ENCODE measurements at regions not wholly inside any gene's neighbourhood (a gene's known extent, or its start where the extent isn't known, plus 50 kb on each side); places are given as distances from the start of the nearest gene placed in this dataset.

DNA sequence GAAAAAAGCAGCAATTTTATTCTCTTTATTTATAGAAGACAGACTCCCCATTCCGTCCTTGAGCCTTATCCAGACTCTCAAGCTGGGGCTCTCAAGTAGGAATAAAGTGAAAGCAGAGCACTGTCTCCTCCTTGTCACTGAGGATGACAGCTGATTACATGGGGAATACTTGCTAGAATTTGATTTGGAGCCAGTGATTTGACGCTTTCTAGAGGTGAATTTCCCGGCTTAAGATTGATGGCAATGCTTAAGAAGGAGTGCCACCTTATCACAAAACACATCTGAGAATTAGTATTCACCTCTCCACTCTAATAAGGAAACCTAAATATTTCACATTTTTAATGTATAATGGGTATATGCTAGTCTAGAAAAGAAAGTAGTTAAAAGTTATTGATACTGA is 135.4 kb upstream of the SLC39A10 start:
- DNase-seq (ENCODE audit: insufficient read length, low spot score) (no peak), FAIRE-seq (no peak)
- TF ChIP-seq, protein P1, sequence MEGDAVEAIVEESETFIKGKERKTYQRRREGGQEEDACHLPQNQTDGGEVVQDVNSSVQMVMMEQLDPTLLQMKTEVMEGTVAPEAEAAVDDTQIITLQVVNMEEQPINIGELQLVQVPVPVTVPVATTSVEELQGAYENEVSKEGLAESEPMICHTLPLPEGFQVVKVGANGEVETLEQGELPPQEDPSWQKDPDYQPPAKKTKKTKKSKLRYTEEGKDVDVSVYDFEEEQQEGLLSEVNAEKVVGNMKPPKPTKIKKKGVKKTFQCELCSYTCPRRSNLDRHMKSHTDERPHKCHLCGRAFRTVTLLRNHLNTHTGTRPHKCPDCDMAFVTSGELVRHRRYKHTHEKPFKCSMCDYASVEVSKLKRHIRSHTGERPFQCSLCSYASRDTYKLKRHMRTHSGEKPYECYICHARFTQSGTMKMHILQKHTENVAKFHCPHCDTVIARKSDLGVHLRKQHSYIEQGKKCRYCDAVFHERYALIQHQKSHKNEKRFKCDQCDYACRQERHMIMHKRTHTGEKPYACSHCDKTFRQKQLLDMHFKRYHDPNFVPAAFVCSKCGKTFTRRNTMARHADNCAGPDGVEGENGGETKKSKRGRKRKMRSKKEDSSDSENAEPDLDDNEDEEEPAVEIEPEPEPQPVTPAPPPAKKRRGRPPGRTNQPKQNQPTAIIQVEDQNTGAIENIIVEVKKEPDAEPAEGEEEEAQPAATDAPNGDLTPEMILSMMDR (IDR thresholded peaks at IDR 0.05; ENCODE audit: insufficient read depth, missing control alignments) = no peak

DNA sequence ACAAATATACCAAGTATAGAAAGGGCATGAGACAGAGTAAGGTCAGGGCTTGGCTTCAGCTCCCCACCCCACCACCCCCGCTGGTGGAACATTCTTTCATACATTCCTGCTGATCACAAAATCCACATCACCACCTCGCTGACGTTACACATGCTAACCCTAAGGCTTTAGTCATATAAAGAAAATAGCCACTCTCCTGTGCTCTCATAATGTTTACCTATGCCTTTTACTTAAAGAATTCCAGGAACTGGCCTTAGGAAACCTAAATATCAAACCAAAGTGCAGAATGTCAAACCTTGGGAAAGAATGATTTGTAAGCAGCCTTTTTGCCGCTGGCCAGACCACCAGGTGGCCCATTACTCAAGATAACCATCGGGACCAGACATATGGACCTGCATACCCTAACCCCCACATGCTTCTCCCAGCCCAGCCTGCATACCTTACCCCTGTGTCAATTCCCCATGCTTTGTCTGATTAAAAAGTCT is 136.3 kb upstream of the SLC39A10 start:
- no peak for FAIRE-seq

DNA sequence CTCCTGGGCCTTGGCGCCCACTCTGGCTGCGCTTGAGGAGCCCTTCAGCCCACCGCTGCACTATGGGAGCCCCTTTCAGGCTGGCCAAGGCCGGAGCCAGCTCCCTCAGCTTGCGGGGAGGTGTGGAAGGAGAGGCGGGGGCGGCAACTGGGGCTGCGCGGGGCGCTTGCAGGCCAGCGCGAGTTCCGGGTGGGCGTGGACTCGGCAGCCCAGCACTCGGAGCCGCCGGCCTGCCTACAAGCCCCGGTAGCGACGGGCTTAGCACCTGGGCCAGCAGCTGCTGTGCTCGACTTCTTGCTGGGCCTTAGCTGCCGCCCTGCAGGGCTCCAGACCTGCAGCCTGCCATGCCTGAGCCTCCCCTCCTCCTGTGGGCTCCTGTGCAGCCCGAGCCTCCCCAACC is 141.5 kb upstream of the SLC39A10 start:
- DNase-seq (ENCODE audit: insufficient read length, low spot score) = no peak
- no peak for FAIRE-seq
- TF ChIP-seq, protein P1 (IDR thresholded peaks at IDR 0.05; ENCODE audit: insufficient read depth, missing control alignments) = no peak

More for the DNA sequence above, 136.3 kb upstream of the SLC39A10 start:
- TF ChIP-seq, protein P1 (IDR thresholded peaks at IDR 0.05; ENCODE audit: insufficient read depth, missing control alignments) = no peak
- DNase-seq (ENCODE audit: insufficient read length, low spot score) = no peak

DNA sequence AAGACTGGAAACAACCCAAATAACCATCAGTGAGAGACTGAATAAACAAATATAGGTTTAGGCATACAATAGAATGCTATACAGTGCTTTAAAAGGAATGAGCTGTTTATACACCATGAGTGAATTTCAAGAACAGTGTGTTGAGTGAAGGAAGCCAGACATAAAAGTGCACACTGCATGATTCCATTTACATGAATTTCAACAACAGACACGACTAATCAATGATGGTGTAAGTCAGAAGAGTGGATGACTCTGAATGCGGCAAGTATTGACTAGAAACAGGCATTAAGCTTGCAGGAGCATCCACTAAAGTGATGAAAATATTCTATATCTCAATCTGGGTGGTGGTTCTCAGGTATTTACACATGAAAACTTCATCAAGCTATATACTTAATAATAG is 142.7 kb upstream of the SLC39A10 start:
- FAIRE-seq (no peak), DNase-seq (ENCODE audit: insufficient read length, low spot score) (no peak)
- TF ChIP-seq, protein P1 (IDR thresholded peaks at IDR 0.05; ENCODE audit: insufficient read depth, missing control alignments) = no peak

- no peak for FAIRE-seq
- TF ChIP-seq, protein P1 (IDR thresholded peaks at IDR 0.05; ENCODE audit: insufficient read depth, missing control alignments) = no peak
These were observed 143.9 kb upstream of the SLC39A10 start for GRCh38 chr2:195513119-195513518.

DNA sequence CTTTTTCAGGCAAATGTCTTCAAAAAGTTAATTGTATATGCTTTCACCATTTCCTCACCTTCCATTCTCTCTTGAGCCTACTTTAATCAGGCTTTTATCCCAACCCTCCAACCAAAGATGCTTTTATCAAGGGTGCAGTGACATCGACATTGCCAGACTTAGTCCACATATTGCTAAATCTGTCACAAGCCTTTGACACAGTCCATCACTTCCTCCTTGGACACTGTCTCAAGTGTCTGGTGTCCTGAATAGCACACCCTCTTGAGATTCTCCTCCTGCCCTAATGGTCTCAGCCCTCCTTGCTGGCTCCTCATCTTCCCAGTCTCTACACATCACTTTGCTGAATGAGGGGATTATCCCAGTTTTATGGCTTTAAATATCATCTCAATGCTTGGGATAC is 147.5 kb upstream of the SLC39A10 start:
- DNase-seq (ENCODE audit: insufficient read length, low spot score) (no peak), FAIRE-seq (no peak)
- TF ChIP-seq, protein P1 (IDR thresholded peaks at IDR 0.05; ENCODE audit: insufficient read depth, missing control alignments) = no peak

More at GRCh38 chr2:195513119-195513518, 143.9 kb upstream of the SLC39A10 start:
- DNase-seq (ENCODE audit: insufficient read length, low spot score) = no peak

DNA sequence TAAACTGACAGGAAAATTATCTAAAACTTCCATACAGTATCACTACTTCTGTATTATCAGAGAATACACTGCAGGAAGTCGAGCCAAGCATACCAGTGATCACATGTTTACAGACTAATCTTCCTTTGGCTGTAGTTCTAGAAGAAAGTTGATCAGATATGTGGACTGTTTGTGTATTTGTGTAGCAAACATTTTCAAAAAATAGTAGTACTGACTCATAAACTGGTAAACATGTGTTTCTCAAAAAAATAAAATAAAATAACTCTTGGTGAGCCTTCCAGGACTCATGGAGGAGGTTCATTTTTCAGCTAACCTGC is 148.9 kb upstream of the SLC39A10 start:
- no peak for DNase-seq (ENCODE audit: insufficient read length, low spot score)
- TF ChIP-seq, protein P1 (IDR thresholded peaks at IDR 0.05; ENCODE audit: insufficient read depth, missing control alignments) = no peak
- no peak for FAIRE-seq

All from D721Med (cell line).